Tibial nerve (tissue), 4 donors: ENCODE measurements at regions not wholly inside any gene's neighbourhood (a gene's known extent, or its start where the extent isn't known, plus 50 kb on each side); places are given as distances from the start of the nearest gene placed in this dataset.

Source experiments
- EP300 ChIP-seq, 2 donors: sonication (generic); formaldehyde crosslinking; IDR thresholded peaks; one replicate each; pipeline ENCODE4 v1.6.1; 2017; ENCODE audit warnings: antibody characterized with exemption in 2 of 2, mild to moderate bottlenecking in 1 of 2
- POLR2A ChIP-seq, 2 donors: fragments of 450-650 bp; IDR thresholded peaks; one replicate each; pipeline ENCODE4 v1.6.1; 2017; ENCODE audit warnings: antibody characterized with exemption in 2 of 2, mild to moderate bottlenecking in 2 of 2, moderate library complexity in 2 of 2
- TF ChIP-seq, protein P1 (sequence below), 5 experiments: fragments of 200-600 bp in 3 of 5; fragments of 450-650 bp in 2 of 5; sonication (generic) in 3 of 5; IDR thresholded peaks; one replicate each; pipeline ENCODE4 v1.5.1; 2016 to 2019; ENCODE audit warnings: antibody characterized with exemption in 5 of 5, mild to moderate bottlenecking in 3 of 5, moderate library complexity in 2 of 5

- TF ChIP-seq, protein P1, sequence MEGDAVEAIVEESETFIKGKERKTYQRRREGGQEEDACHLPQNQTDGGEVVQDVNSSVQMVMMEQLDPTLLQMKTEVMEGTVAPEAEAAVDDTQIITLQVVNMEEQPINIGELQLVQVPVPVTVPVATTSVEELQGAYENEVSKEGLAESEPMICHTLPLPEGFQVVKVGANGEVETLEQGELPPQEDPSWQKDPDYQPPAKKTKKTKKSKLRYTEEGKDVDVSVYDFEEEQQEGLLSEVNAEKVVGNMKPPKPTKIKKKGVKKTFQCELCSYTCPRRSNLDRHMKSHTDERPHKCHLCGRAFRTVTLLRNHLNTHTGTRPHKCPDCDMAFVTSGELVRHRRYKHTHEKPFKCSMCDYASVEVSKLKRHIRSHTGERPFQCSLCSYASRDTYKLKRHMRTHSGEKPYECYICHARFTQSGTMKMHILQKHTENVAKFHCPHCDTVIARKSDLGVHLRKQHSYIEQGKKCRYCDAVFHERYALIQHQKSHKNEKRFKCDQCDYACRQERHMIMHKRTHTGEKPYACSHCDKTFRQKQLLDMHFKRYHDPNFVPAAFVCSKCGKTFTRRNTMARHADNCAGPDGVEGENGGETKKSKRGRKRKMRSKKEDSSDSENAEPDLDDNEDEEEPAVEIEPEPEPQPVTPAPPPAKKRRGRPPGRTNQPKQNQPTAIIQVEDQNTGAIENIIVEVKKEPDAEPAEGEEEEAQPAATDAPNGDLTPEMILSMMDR (IDR thresholded peaks at IDR 0.05) = no peak
- no peak for TF ChIP-seq POLR2A (IDR thresholded peaks at IDR 0.05)
- no peak for TF ChIP-seq EP300 (IDR thresholded peaks at IDR 0.05)
Observed at GRCh38 chr2:225787497-225787896, 388.0 kb downstream of the NYAP2 start.
